GM23338 (cell line): ENCODE measurements at regions not wholly inside any gene's neighbourhood (a gene's known extent, or its start where the extent isn't known, plus 50 kb on each side); places are given as distances from the start of the nearest gene placed in this dataset.

Experiments
- CREB1 ChIP-seq: fragments of 250-450 bp; sonication (Bioruptor Pico); IDR thresholded peaks from 2 replicates; pipeline ENCODE4 v1.5.0; 2020; ENCODE audit warnings: low read depth, mild to moderate bottlenecking, moderate library complexity
- CTCF ChIP-seq, 2 experiments: fragments of 200-600 bp in 1 of 2; sonication (generic) in 1 of 2; conservative IDR thresholded peaks; 2 replicates each; pipeline versions ENCODE4 v1.5.1 to v1.6.1; 2016 to 2017; ENCODE audit warnings: antibody characterized with exemption in 2 of 2, low read depth in 2 of 2, mild to moderate bottlenecking in 2 of 2, moderate library complexity in 1 of 2
- ETS1 ChIP-seq: IDR thresholded peaks from 2 replicates; pipeline ENCODE4 v1.6.1; 2016; ENCODE audit warnings: antibody characterized with exemption
- EZH2 ChIP-seq: fragments of 200-600 bp; sonication (generic); IDR thresholded peaks from one replicate; pipeline ENCODE4 v1.8.0; 2017; ENCODE audit warnings: antibody characterized with exemption, mild to moderate bottlenecking, low read depth; ENCODE audit not compliant: unreplicated experiment
- EZH2phosphoT487 ChIP-seq: fragments of 200-600 bp; sonication (generic); IDR thresholded peaks from one replicate; pipeline ENCODE4 v1.8.1; 2018; ENCODE audit warnings: antibody characterized with exemption; ENCODE audit not compliant: unreplicated experiment
- POLR2AphosphoS5 ChIP-seq: IDR thresholded peaks from 2 replicates; pipeline ENCODE4 v1.6.1; 2016; ENCODE audit warnings: antibody characterized with exemption, low read depth
- REST ChIP-seq: IDR thresholded peaks from one replicate; pipeline ENCODE4 v1.6.1; 2018; ENCODE audit warnings: antibody characterized with exemption; ENCODE audit not compliant: unreplicated experiment

GRCh38 chr4:181969151-181969550 lies 274.1 kb upstream of the TENM3 start:
- TF ChIP-seq CTCF (conservative IDR thresholded peaks at IDR 0.05; ENCODE audit: low read depth in 2 of 2) (no peak), POLR2AphosphoS5 (no peak), EZH2 (no peak), REST (no peak), EZH2phosphoT487 (no peak), ETS1 (no peak), CREB1 (CRISPR knock-in tag) (no peak)
